ENCODE measurements at regions not wholly inside any gene's neighbourhood (a gene's known extent, or its start where the extent isn't known, plus 50 kb on each side); places are given as distances from the start of the nearest gene placed in this dataset.

- TF ChIP-seq FOXP2 (optimal IDR thresholded peaks at IDR 0.05; ENCODE audit: borderline replicate concordance, extremely low read depth, extremely low read length, insufficient read depth) (no peak), POLR2AphosphoS5 (IDR thresholded peaks at IDR 0.05; ENCODE audit: low read depth, low read length) (no peak)
Measured at GRCh38 chr2:14991723-14992122, 359.2 kb downstream of the LRATD1 start.

Measured in PFSK-1 (cell line).